GM19452 (cell line): ENCODE measurements at regions not wholly inside any gene's neighbourhood (a gene's known extent, or its start where the extent isn't known, plus 50 kb on each side); places are given as distances from the start of the nearest gene placed in this dataset.

Experiments used
- ATAC-seq: cut with Tn5 transposase; IDR thresholded peaks from one replicate; pipeline ENCODE4 v1.9.1; 2021; ENCODE audit not compliant: unreplicated experiment

GRCh38 chr2:63658176-63658968 lies 69.6 kb downstream of the MDH1 start:
- no peak for ATAC-seq

GRCh38 chr2:63660060-63660459 lies 71.3 kb downstream of the MDH1 start:
- ATAC-seq = no peak

GRCh38 chr2:63661076-63661475 lies 72.3 kb downstream of the MDH1 start:
- ATAC-seq = no peak

GRCh38 chr2:63662028-63662804 lies 73.5 kb downstream of the MDH1 start:
- ATAC-seq = no peak

- ATAC-seq = no peak
These were observed 74.5 kb downstream of the MDH1 start for GRCh38 chr2:63663013-63663864.

GRCh38 chr2:63665091-63665490 lies 76.3 kb downstream of the MDH1 start:
- no peak for ATAC-seq

- ATAC-seq = no peak
These were observed 77.2 kb downstream of the MDH1 start for GRCh38 chr2:63665846-63666475.

GRCh38 chr2:63667132-63667700 lies 78.5 kb downstream of the MDH1 start:
- ATAC-seq = no peak

- no peak for ATAC-seq
These were observed 79.2 kb downstream of the MDH1 start for GRCh38 chr2:63668000-63668399.

GRCh38 chr2:63668466-63668865 lies 79.7 kb downstream of the MDH1 start:
- no peak for ATAC-seq

GRCh38 chr2:63669596-63669995 lies 80.8 kb downstream of the MDH1 start:
- ATAC-seq = no peak

- ATAC-seq = no peak
These were observed 85.2 kb downstream of the MDH1 start for GRCh38 chr2:63673865-63674533.

- no peak for ATAC-seq
These were observed 86.3 kb downstream of the MDH1 start for GRCh38 chr2:63675026-63675425.

- ATAC-seq = no peak
These were observed 87.4 kb downstream of the MDH1 start for GRCh38 chr2:63676135-63676534.

GRCh38 chr2:63678085-63678484 lies 89.3 kb downstream of the MDH1 start:
- ATAC-seq = no peak

- ATAC-seq = no peak
These were observed 89.8 kb downstream of the MDH1 start for GRCh38 chr2:63678551-63678950.

- ATAC-seq = no peak
These were observed 90.6 kb downstream of the MDH1 start for GRCh38 chr2:63679252-63679855.

- no peak for ATAC-seq
These were observed 91.7 kb downstream of the MDH1 start for GRCh38 chr2:63680455-63680854.

- no peak for ATAC-seq
These were observed 93.1 kb downstream of the MDH1 start for GRCh38 chr2:63681896-63682295.
